LNCAP (cell line): ENCODE measurements at regions not wholly inside any gene's neighbourhood (a gene's known extent, or its start where the extent isn't known, plus 50 kb on each side); places are given as distances from the start of the nearest gene placed in this dataset.
A peak's percentile ranks its signal among the peaks of the same experiment; 100 is the strongest.

ENCODE experiments used
- CTCF ChIP-seq: fragments of 450-650 bp; IDR thresholded peaks from 2 replicates; pipeline ENCODE4 v1.5.1; 2017; ENCODE audit warnings: mild to moderate bottlenecking

GRCh38 chr2:62424899-62425298, 81.1 kb downstream of the TMEM17 start:
- no peak for TF ChIP-seq CTCF

GRCh38 chr2:62423883-62424458, 82.0 kb downstream of the TMEM17 start:
- TF ChIP-seq CTCF: no peak

GRCh38 chr2:62423235-62423634, 82.8 kb downstream of the TMEM17 start:
- peak; percentile 13; the same call in 1 of the 2 replicates for TF ChIP-seq CTCF

- no peak for TF ChIP-seq CTCF
Measured at GRCh38 chr2:62415518-62415917, 90.5 kb downstream of the TMEM17 start.

GRCh38 chr2:62415019-62415431, 91.0 kb downstream of the TMEM17 start:
- no peak for TF ChIP-seq CTCF

GRCh38 chr2:62413116-62413663, 92.8 kb downstream of the TMEM17 start:
- no peak for TF ChIP-seq CTCF

GRCh38 chr2:62412347-62412742, 93.7 kb downstream of the TMEM17 start:
- no peak for TF ChIP-seq CTCF

- TF ChIP-seq CTCF: no peak
Measured at GRCh38 chr2:62410926-62411456, 95.0 kb downstream of the TMEM17 start.
